ENCODE measurements at regions not wholly inside any gene's neighbourhood (a gene's known extent, or its start where the extent isn't known, plus 50 kb on each side); places are given as distances from the start of the nearest gene placed in this dataset.

GRCh38 chr3:161879470-161879869 is 382.9 kb downstream of the OTOL1 start:
- no peak overlapping the region for H3K27ac ChIP-seq (replicated peaks)
- intact Hi-C loops (cut with micrococcal nuclease) = no loop called here
- H3K4me1 ChIP-seq = no peaks in the 10 kb centered on the region
- TF ChIP-seq, protein P1, sequence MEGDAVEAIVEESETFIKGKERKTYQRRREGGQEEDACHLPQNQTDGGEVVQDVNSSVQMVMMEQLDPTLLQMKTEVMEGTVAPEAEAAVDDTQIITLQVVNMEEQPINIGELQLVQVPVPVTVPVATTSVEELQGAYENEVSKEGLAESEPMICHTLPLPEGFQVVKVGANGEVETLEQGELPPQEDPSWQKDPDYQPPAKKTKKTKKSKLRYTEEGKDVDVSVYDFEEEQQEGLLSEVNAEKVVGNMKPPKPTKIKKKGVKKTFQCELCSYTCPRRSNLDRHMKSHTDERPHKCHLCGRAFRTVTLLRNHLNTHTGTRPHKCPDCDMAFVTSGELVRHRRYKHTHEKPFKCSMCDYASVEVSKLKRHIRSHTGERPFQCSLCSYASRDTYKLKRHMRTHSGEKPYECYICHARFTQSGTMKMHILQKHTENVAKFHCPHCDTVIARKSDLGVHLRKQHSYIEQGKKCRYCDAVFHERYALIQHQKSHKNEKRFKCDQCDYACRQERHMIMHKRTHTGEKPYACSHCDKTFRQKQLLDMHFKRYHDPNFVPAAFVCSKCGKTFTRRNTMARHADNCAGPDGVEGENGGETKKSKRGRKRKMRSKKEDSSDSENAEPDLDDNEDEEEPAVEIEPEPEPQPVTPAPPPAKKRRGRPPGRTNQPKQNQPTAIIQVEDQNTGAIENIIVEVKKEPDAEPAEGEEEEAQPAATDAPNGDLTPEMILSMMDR (IDR thresholded peaks at IDR 0.05; ENCODE audit: borderline replicate concordance) = no peak
- H3K4me3 ChIP-seq = no peak overlapping the region
- H3K36me3 ChIP-seq = no peaks in the 10 kb centered on the region
- H3K27me3 ChIP-seq (ENCODE audit: low read depth) = no peaks in the 10 kb centered on the region
- no peak for DNase-seq
- peaks cover 21% of the 10 kb centered on the region for H3K9me3 ChIP-seq (replicated peaks)

- Histone ChIP-seq H3K4me1 (no peaks in the 10 kb centered on the region), H3K27me3 (ENCODE audit: low read depth) (no peaks in the 10 kb centered on the region), H3K9me3 (replicated peaks) (peaks cover 15% of the 10 kb centered on the region), H3K36me3 (no peaks in the 10 kb centered on the region), H3K27ac (replicated peaks) (no peak overlapping the region), H3K4me3 (no peak overlapping the region)
- TF ChIP-seq, protein P1 (IDR thresholded peaks at IDR 0.05; ENCODE audit: borderline replicate concordance) = no peak
- intact Hi-C loops (cut with micrococcal nuclease) = no loop called here
- no peak for DNase-seq
Observed at GRCh38 chr3:161884830-161885229, 388.2 kb downstream of the OTOL1 start.

GRCh38 chr3:161890147-161890625 is 393.6 kb downstream of the OTOL1 start:
- intact Hi-C loops (cut with micrococcal nuclease) = no loop called here
- peaks cover 20% of the 10 kb centered on the region for H3K9me3 ChIP-seq (replicated peaks)
- H3K36me3 ChIP-seq = no peaks in the 10 kb centered on the region
- peaks cover 4% of the 10 kb centered on the region for H3K4me1 ChIP-seq
- no peak overlapping the region for H3K27ac ChIP-seq (replicated peaks)
- H3K27me3 ChIP-seq (ENCODE audit: low read depth) = no peaks in the 10 kb centered on the region
- TF ChIP-seq, protein P1 (IDR thresholded peaks at IDR 0.05; ENCODE audit: borderline replicate concordance) = no peak
- no peak for DNase-seq
- no peak overlapping the region for H3K4me3 ChIP-seq

DNA sequence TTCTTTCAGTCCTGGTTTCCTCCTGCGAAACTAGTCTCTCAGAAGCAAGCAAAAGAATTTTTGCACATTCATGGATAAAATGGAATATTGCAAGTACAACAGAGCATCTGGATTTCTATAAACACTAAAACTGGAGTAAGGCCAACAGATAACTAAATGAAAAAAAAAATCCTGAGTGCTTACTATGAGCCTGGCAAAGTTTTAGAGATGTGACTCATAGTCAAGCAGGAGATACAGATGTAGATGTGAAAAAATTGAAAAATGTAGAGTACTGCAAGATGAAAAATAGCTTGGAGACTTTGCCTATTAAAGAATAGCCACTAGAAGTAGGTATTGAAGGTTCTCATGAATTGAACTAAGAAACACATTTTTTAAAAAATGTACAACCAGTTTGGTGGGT is 397.4 kb downstream of the OTOL1 start:
- peaks cover 4% of the 10 kb centered on the region for H3K4me1 ChIP-seq
- no peak overlapping the region for H3K4me3 ChIP-seq
- no peaks in the 10 kb centered on the region for H3K27me3 ChIP-seq (ENCODE audit: low read depth)
- TF ChIP-seq, protein P1 (IDR thresholded peaks at IDR 0.05; ENCODE audit: borderline replicate concordance) = no peak
- DNase-seq = no peak
- intact Hi-C loops (cut with micrococcal nuclease) = no loop called here
- H3K36me3 ChIP-seq = no peaks in the 10 kb centered on the region
- no peak overlapping the region for H3K27ac ChIP-seq (replicated peaks)
- H3K9me3 ChIP-seq (replicated peaks) = peaks cover 17% of the 10 kb centered on the region

DNA sequence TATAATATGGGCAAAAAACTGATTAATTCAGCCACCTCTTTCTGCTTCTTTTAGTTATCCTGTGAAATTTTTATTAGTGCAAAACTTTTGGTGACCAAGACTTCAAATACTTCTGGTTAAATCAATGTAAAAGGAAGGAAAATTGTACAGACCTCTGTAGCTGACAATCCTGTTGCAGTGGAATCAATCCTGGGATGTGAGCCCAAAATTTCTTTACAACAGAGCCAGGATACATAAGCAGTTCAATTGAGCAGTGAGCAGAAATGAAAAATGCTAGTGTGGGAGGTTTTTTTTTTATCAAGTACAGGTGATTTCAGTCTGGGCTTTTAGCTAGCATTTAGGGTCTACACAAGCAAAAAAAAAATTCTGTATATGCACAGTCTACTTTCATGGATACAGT is 398.0 kb downstream of the OTOL1 start:
- Histone ChIP-seq H3K27me3 (ENCODE audit: low read depth) (no peaks in the 10 kb centered on the region), H3K4me3 (no peak overlapping the region), H3K9me3 (replicated peaks) (peaks cover 17% of the 10 kb centered on the region), H3K4me1 (peaks cover 4% of the 10 kb centered on the region), H3K27ac (replicated peaks) (no peak overlapping the region), H3K36me3 (no peaks in the 10 kb centered on the region)
- DNase-seq = no peak
- intact Hi-C loops (cut with micrococcal nuclease) = no loop called here
- TF ChIP-seq, protein P1 (IDR thresholded peaks at IDR 0.05; ENCODE audit: borderline replicate concordance) = no peak
